Esophagus muscularis mucosa (tissue), 3 donors: ENCODE measurements at regions not wholly inside any gene's neighbourhood (a gene's known extent, or its start where the extent isn't known, plus 50 kb on each side); places are given as distances from the start of the nearest gene placed in this dataset.

Experiments used
- CTCF ChIP-seq, 3 experiments: fragments of 200-600 bp in 2 of 3; fragments of 450-650 bp in 1 of 3; sonication (generic) in 2 of 3; IDR thresholded peaks; one replicate each; pipeline ENCODE4 v1.5.1; 2017 to 2019; ENCODE audit warnings: antibody characterized with exemption in 3 of 3, mild to moderate bottlenecking in 2 of 3, moderate library complexity in 1 of 3
- POLR2A ChIP-seq: fragments of 450-650 bp; IDR thresholded peaks from one replicate; pipeline ENCODE4 v1.6.1; 2017; ENCODE audit warnings: antibody characterized with exemption, moderate library complexity, mild to moderate bottlenecking, low read depth
- POLR2AphosphoS5 ChIP-seq, 2 donors: sonication (generic); formaldehyde crosslinking; IDR thresholded peaks; one replicate each; pipeline ENCODE4 v1.6.1; 2017; ENCODE audit warnings: antibody characterized with exemption in 2 of 2

- TF ChIP-seq CTCF (IDR thresholded peaks at IDR 0.05), result no peak
- no peak for TF ChIP-seq POLR2AphosphoS5 (IDR thresholded peaks at IDR 0.05)
- TF ChIP-seq POLR2A, result no peak
Measured at GRCh38 chrX:42140320-42140719, 217.0 kb upstream of the CASK start.
